ENCODE measurements at regions not wholly inside any gene's neighbourhood (a gene's known extent, or its start where the extent isn't known, plus 50 kb on each side); places are given as distances from the start of the nearest gene placed in this dataset.
"Not testable (repeated sequence)": the region's sequence is repeated elsewhere in the genome, so short reads cannot be mapped to it uniquely, and the experiment has no call there.

DNA sequence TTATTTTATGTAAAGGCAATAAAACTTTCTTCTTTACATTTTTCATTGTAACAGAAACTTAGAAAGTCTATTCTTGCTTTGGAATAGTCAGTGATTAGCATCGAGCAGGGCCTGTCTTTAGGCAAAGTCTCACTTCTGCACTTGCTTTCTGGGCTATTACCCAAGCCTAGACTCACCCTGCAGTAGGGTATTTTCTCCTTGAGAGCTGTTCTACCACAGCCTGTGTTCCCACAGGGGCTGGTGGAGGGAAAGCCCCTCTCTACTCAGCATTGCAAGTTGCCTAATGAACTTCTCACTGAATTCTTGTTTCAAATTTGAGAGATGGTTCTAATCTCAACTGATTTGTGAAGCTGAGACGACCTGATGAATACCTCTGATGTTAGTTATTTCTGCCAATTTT, 111.7 kb upstream of the KLHL14 start:
- no peak overlapping the region for H3K27ac ChIP-seq (ENCODE audit: low read length)
- no peak overlapping the region for H3K4me3 ChIP-seq (ENCODE audit: low read length)
- no peaks in the 10 kb centered on the region for H3K27me3 ChIP-seq (ENCODE audit: insufficient read depth, low read length)
- no peaks in the 10 kb centered on the region for H3K36me3 ChIP-seq (ENCODE audit: insufficient read depth, low read depth, low read length)
- no peaks in the 10 kb centered on the region for H3K9me3 ChIP-seq (ENCODE audit: insufficient read depth, low read depth, low read length)
- H3K9ac ChIP-seq (ENCODE audit: low read depth, low read length), result no peak overlapping the region
- H3K4me1 ChIP-seq (ENCODE audit: insufficient read depth, low read length), result peaks cover 9% of the 10 kb centered on the region; the same call in 1 of the 2 replicates

DNA sequence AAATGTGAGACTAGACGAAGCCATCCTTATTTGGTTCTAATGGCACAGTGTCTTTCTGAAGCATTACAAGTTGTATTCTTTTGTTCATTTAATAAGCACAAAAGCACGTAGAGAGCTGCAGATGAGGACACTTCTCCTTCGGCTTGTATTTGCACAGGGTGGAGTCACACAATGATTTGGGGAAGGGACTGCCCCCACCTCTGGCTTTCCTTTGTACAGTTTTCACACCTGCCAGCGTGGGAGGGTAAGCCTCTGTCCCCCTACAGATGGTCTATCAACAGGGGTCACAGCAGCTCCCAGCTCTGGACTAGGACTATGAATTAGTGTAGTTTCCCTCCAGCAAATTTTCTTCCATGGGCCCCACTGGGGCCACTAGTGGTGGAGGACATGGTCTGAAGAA, 108.2 kb upstream of the KLHL14 start:
- H3K9me3 ChIP-seq (ENCODE audit: insufficient read depth, low read depth, low read length), result no peaks in the 10 kb centered on the region
- no peak overlapping the region for H3K4me3 ChIP-seq (ENCODE audit: low read length)
- H3K27ac ChIP-seq (ENCODE audit: low read length), result no peak overlapping the region
- no peaks in the 10 kb centered on the region for H3K36me3 ChIP-seq (ENCODE audit: insufficient read depth, low read depth, low read length)
- no peaks in the 10 kb centered on the region for H3K27me3 ChIP-seq (ENCODE audit: insufficient read depth, low read length)
- H3K9ac ChIP-seq (ENCODE audit: low read depth, low read length), result no peak overlapping the region
- peaks cover 6% of the 10 kb centered on the region for H3K4me1 ChIP-seq (ENCODE audit: insufficient read depth, low read length)

- Histone ChIP-seq H3K27ac (ENCODE audit: low read length) (no peak overlapping the region), H3K4me3 (ENCODE audit: low read length) (no peak overlapping the region), H3K9me3 (ENCODE audit: insufficient read depth, low read depth, low read length) (no peaks in the 10 kb centered on the region), H3K4me1 (ENCODE audit: insufficient read depth, low read length) (peaks cover 6% of the 10 kb centered on the region), H3K9ac (ENCODE audit: low read depth, low read length) (no peak overlapping the region), H3K27me3 (ENCODE audit: insufficient read depth, low read length) (no peaks in the 10 kb centered on the region), H3K36me3 (ENCODE audit: insufficient read depth, low read depth, low read length) (no peaks in the 10 kb centered on the region)
Observed at GRCh38 chr18:32879497-32879896, 106.7 kb upstream of the KLHL14 start.

GRCh38 chr18:32878436-32878835, 105.6 kb upstream of the KLHL14 start:
- Histone ChIP-seq H3K4me1 (ENCODE audit: insufficient read depth, low read length) (peaks cover 6% of the 10 kb centered on the region), H3K27me3 (ENCODE audit: insufficient read depth, low read length) (no peaks in the 10 kb centered on the region), H3K36me3 (ENCODE audit: insufficient read depth, low read depth, low read length) (no peaks in the 10 kb centered on the region), H3K9ac (ENCODE audit: low read depth, low read length) (no peak overlapping the region), H3K27ac (ENCODE audit: low read length) (no peak overlapping the region), H3K9me3 (ENCODE audit: insufficient read depth, low read depth, low read length) (no peaks in the 10 kb centered on the region), H3K4me3 (ENCODE audit: low read length) (no peak overlapping the region)

DNA sequence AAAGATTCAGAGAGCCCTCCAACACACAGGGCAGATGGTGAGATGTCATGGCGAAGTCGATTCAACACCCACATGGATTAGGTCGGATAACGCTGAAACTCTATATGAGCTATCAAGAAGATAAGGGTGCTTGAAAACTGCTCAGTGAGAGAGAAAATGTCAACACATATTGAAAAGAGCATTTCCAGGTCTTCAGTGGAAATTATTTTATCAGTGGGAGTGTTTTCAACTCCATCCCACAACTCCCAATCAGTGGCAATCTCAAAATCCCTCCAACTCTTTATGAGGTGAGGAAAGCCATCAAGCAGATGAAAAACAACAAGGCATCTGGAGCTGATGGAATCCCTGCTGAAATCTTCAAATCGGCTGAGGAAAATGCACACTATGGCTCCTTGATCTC, 104.5 kb upstream of the KLHL14 start:
- Histone ChIP-seq H3K36me3 (ENCODE audit: insufficient read depth, low read depth, low read length) (no peaks in the 10 kb centered on the region), H3K9me3 (ENCODE audit: insufficient read depth, low read depth, low read length) (no peaks in the 10 kb centered on the region), H3K27me3 (ENCODE audit: insufficient read depth, low read length) (no peaks in the 10 kb centered on the region)

GRCh38 chr18:32875625-32876024, 102.8 kb upstream of the KLHL14 start:
- Histone ChIP-seq H3K4me3 (ENCODE audit: low read length) (no peak overlapping the region), H3K36me3 (ENCODE audit: insufficient read depth, low read depth, low read length) (no peaks in the 10 kb centered on the region), H3K27ac (ENCODE audit: low read length) (no peak overlapping the region), H3K4me1 (ENCODE audit: insufficient read depth, low read length) (peaks cover 6% of the 10 kb centered on the region), H3K9me3 (ENCODE audit: insufficient read depth, low read depth, low read length) (no peaks in the 10 kb centered on the region), H3K27me3 (ENCODE audit: insufficient read depth, low read length) (no peaks in the 10 kb centered on the region), H3K9ac (ENCODE audit: low read depth, low read length) (no peak overlapping the region)

More for the DNA sequence above, 104.5 kb upstream of the KLHL14 start:
- H3K4me3 ChIP-seq (ENCODE audit: low read length), result no peak overlapping the region
- H3K9ac ChIP-seq (ENCODE audit: low read depth, low read length), result no peak overlapping the region
- H3K4me1 ChIP-seq (ENCODE audit: insufficient read depth, low read length), result peaks cover 6% of the 10 kb centered on the region
- H3K27ac ChIP-seq (ENCODE audit: low read length), result no peak overlapping the region

GRCh38 chr18:32871786-32872185, 99.0 kb upstream of the KLHL14 start:
- Histone ChIP-seq H3K4me3 (ENCODE audit: low read length) (no peak overlapping the region), H3K27ac (ENCODE audit: low read length) (no peak overlapping the region), H3K27me3 (ENCODE audit: insufficient read depth, low read length) (no peaks in the 10 kb centered on the region), H3K9me3 (ENCODE audit: insufficient read depth, low read depth, low read length) (no peaks in the 10 kb centered on the region), H3K4me1 (ENCODE audit: insufficient read depth, low read length) (peaks cover 9% of the 10 kb centered on the region; the same call in 1 of the 2 replicates), H3K36me3 (ENCODE audit: insufficient read depth, low read depth, low read length) (no peaks in the 10 kb centered on the region), H3K9ac (ENCODE audit: low read depth, low read length) (no peak overlapping the region)

DNA sequence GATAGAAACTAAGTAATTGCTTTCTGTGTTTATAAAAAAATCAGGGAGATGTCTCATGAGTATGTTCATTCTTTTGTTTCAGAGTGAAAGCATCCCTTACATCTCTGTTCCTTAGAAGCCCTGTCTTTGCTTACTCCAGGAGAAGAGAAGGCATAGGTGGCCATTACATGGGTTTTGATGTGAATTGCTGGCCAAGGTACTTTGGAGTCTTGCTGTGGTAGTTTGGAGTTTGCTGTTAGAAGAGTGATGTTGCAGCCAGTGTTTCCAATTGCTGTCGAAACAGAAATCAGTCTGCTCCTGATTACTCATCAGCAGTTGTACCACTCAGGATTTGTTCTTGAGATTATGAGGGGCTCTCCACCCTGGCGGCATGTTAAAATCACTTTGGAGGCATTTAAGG, 97.8 kb upstream of the KLHL14 start:
- H3K4me3 ChIP-seq (ENCODE audit: low read length), result no peak overlapping the region
- H3K9ac ChIP-seq (ENCODE audit: low read depth, low read length), result no peak overlapping the region
- H3K9me3 ChIP-seq (ENCODE audit: insufficient read depth, low read depth, low read length), result no peaks in the 10 kb centered on the region
- no peaks in the 10 kb centered on the region for H3K36me3 ChIP-seq (ENCODE audit: insufficient read depth, low read depth, low read length)
- H3K4me1 ChIP-seq (ENCODE audit: insufficient read depth, low read length), result peaks cover 9% of the 10 kb centered on the region; the same call in 1 of the 2 replicates
- no peaks in the 10 kb centered on the region for H3K27me3 ChIP-seq (ENCODE audit: insufficient read depth, low read length)
- no peak overlapping the region for H3K27ac ChIP-seq (ENCODE audit: low read length)

DNA sequence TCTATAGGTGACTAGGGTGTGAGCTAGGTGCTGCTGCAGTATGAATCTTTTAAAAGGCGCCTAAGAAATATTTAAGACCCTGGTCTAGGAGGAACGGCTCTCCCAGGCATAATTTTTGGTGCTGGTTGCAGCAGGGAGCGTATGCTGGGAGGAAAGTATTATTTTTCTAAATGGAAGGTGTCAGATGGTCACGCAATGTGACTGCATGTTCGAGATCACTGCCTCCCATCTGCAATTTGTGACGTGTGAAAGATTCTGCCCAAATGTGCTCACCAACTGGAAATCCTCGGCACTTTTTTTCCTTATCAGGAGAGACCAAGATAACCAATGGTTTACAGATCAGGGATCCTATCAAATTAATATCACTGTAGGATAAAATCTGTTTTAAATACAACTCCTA, 95.6 kb upstream of the KLHL14 start:
- Histone ChIP-seq H3K36me3 (ENCODE audit: insufficient read depth, low read depth, low read length) (no peaks in the 10 kb centered on the region), H3K4me1 (ENCODE audit: insufficient read depth, low read length) (peaks cover 9% of the 10 kb centered on the region; the same call in 1 of the 2 replicates), H3K9ac (ENCODE audit: low read depth, low read length) (no peak overlapping the region), H3K9me3 (ENCODE audit: insufficient read depth, low read depth, low read length) (no peaks in the 10 kb centered on the region), H3K27me3 (ENCODE audit: insufficient read depth, low read length) (no peaks in the 10 kb centered on the region), H3K27ac (ENCODE audit: low read length) (no peak overlapping the region), H3K4me3 (ENCODE audit: low read length) (no peak overlapping the region)

GRCh38 chr18:32867936-32868335, 95.1 kb upstream of the KLHL14 start:
- Histone ChIP-seq H3K4me3 (ENCODE audit: low read length) (no peak overlapping the region), H3K9ac (ENCODE audit: low read depth, low read length) (no peak overlapping the region), H3K36me3 (ENCODE audit: insufficient read depth, low read depth, low read length) (no peaks in the 10 kb centered on the region), H3K4me1 (ENCODE audit: insufficient read depth, low read length) (peaks cover 9% of the 10 kb centered on the region; the same call in 1 of the 2 replicates), H3K27me3 (ENCODE audit: insufficient read depth, low read length) (no peaks in the 10 kb centered on the region), H3K9me3 (ENCODE audit: insufficient read depth, low read depth, low read length) (no peaks in the 10 kb centered on the region), H3K27ac (ENCODE audit: low read length) (no peak overlapping the region)

GRCh38 chr18:32867330-32867729, 94.5 kb upstream of the KLHL14 start:
- Histone ChIP-seq H3K27me3 (ENCODE audit: insufficient read depth, low read length) (no peaks in the 10 kb centered on the region), H3K9me3 (ENCODE audit: insufficient read depth, low read depth, low read length) (no peaks in the 10 kb centered on the region), H3K4me3 (ENCODE audit: low read length) (no peak overlapping the region), H3K36me3 (ENCODE audit: insufficient read depth, low read depth, low read length) (no peaks in the 10 kb centered on the region), H3K9ac (ENCODE audit: low read depth, low read length) (no peak overlapping the region), H3K4me1 (ENCODE audit: insufficient read depth, low read length) (peaks cover 9% of the 10 kb centered on the region; the same call in 1 of the 2 replicates), H3K27ac (ENCODE audit: low read length) (no peak overlapping the region)

DNA sequence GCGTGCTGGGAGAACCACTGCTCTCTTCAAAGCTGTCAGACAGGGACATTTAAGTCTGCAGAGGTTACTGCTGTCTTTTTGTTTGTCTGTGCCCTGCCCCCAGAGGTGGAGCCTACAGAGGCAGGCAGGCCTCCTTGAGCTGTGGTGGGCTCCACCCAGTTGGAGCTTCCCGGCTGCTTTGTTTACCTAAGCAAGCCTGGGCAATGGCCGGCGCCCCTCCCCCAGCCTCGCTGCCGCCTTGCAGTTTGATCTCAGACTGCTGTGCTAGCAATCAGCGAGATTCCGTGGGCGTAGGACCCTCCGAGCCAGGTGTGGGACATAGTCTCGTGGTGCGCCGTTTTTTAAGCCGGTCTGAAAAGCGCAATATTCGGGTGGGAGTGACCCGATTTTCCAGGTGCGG, 89.2 kb upstream of the KLHL14 start:
- not testable (repeated sequence) for H3K4me1 ChIP-seq (ENCODE audit: insufficient read depth, low read length); H3K4me3 ChIP-seq (ENCODE audit: low read length); H3K27ac ChIP-seq (ENCODE audit: low read length); H3K27me3 ChIP-seq (ENCODE audit: insufficient read depth, low read length); H3K9ac ChIP-seq (ENCODE audit: low read depth, low read length); H3K9me3 ChIP-seq (ENCODE audit: insufficient read depth, low read depth, low read length); H3K36me3 ChIP-seq (ENCODE audit: insufficient read depth, low read depth, low read length)

DNA sequence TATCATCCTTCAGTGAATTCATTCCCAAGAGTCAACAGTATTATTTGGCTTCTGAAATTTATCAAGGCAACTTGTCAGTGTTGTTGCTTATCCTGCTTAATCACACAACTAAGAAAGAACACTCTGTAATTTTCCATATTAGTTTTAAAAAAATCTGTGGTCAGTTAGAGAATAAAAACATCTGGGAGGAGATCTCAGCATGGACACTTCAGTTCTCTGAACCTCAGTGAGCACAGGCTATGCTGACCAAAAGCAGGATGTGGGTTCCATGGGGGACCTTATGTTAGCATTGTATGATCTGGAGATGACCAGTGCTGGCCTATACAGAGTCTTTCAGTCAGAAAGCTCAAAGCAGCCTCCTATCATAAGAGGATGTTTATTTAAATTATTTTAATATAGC, 79.1 kb upstream of the KLHL14 start:
- Histone ChIP-seq H3K4me3 (ENCODE audit: low read length) (no peak overlapping the region), H3K27me3 (ENCODE audit: insufficient read depth, low read length) (no peaks in the 10 kb centered on the region), H3K27ac (ENCODE audit: low read length) (no peak overlapping the region), H3K36me3 (ENCODE audit: insufficient read depth, low read depth, low read length) (no peaks in the 10 kb centered on the region), H3K9me3 (ENCODE audit: insufficient read depth, low read depth, low read length) (peaks cover 15% of the 10 kb centered on the region), H3K4me1 (ENCODE audit: insufficient read depth, low read length) (peaks cover 15% of the 10 kb centered on the region; the same call in 1 of the 2 replicates), H3K9ac (ENCODE audit: low read depth, low read length) (no peak overlapping the region)
